HuH-7.5 (cell line): ENCODE measurements at regions not wholly inside any gene's neighbourhood (a gene's known extent, or its start where the extent isn't known, plus 50 kb on each side); places are given as distances from the start of the nearest gene placed in this dataset.

Experiments used
- DNase-seq: peaks from one replicate; pipeline ENCODE4 v3.0.0; 2011; ENCODE audit warnings: low spot score

DNA sequence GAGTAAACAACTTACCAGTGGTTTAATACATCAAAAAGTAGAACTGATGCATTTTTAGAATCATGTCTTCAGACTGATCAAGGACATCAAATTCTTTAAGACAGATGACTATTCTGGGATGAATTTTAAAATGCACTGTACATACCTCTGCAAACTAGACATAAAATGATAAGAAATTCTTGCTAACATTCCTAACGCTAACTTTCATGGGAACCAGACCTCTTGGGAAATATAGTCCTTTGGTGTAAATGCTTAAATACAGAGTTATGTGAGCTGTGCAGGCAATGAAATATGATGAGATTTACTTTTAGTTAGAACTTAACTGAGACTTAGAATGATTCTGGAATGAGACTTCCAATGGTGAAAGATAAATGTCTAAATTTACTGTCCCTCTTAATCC lies 562.0 kb downstream of the NR4A2 start:
- DNase-seq: no peak

DNA sequence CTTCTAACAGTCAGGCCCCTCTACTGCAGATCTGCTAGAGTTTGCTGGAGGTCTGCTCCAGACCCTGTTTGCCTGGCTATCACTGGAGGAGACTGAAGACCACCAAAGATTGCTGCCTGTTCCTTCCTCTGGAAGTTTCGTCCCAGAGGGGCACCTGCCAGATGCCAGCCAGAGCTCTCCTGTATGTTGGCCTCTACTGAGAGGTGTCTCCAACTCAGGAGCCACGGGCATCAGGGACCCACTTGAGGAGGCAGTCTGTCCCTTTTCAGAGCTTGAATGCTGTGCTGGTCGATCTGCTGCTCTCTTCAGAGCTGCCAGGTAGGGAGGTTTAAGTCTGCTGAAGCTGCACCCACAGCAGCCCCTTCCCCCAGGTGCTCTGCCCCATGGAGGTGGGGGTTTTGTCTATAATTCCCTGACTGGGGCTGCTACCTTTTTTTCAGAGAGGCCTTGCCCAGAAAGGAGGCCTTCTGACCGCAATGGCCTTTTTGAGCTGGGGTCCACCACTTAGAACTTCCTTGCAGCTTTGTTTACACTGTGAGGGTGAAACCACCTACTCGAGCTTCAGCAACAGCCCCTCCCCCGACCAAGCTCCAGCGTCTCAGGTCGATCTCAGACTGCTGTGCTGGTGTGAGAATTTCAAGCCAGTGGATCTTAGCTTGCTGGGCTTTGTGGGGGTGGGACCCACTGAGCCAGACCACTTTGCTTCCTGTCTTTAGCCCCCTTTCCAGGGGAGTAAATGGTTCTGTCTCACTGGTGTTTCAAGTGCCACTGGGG lies 566.0 kb downstream of the NR4A2 start:
- no peak for DNase-seq

DNA sequence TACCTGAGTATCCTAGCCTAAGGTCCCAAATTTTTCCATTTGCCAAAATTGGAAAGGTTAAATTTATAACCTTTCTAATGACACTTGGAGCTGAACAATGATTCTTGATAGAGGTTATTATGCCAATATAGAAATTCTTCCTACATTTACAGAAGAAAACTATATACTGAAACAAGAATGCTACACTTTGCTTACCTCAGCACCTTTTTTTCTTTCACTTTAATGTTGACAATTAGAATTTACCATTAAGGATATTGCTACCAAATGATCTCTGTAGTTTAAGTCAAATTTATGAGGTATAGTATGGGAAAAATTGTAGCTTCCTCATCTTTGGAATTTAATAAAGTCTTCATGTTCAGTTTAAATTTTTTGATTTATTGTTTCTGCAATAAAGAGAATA lies 577.0 kb downstream of the NR4A2 start:
- DNase-seq: no peak

DNA sequence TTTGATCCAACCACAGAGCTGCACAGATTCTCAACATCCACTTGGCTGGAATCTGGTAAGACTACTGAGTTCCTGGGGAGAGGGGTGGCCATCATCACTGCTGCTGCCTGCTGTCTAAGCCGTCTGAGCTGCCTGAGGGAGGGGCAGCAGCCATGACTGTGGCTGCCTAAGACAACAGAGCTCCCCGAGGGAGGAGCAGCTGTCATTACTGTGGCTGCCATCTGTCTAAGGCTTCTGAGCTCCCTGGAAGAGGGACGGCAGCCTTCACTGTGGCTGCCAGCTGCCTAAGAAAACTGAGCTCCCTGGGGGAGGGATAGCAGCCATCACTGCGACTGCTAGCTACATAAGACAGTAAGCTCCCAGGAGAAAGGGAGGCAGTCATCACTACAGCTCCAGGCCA lies 584.4 kb downstream of the NR4A2 start:
- no peak for DNase-seq

DNA sequence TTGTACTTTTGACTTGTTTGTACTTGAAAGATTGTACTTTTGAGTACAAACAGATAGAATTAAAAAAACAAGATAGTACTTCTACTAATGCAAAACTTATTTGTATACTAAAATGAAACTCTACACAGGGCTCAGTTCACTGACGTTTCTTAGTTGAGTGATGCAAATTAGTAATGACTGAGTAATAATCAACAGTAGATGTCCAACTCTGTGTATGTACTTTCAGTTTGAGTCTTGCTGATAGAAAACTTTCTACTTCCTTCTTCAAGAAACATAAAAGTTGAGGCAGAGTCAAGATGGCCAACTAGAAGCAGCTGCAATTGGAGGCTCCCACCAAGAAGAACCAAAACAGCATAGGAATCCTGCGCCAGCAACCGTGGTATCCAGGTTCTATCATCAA lies 585.0 kb downstream of the NR4A2 start:
- no peak for DNase-seq

DNA sequence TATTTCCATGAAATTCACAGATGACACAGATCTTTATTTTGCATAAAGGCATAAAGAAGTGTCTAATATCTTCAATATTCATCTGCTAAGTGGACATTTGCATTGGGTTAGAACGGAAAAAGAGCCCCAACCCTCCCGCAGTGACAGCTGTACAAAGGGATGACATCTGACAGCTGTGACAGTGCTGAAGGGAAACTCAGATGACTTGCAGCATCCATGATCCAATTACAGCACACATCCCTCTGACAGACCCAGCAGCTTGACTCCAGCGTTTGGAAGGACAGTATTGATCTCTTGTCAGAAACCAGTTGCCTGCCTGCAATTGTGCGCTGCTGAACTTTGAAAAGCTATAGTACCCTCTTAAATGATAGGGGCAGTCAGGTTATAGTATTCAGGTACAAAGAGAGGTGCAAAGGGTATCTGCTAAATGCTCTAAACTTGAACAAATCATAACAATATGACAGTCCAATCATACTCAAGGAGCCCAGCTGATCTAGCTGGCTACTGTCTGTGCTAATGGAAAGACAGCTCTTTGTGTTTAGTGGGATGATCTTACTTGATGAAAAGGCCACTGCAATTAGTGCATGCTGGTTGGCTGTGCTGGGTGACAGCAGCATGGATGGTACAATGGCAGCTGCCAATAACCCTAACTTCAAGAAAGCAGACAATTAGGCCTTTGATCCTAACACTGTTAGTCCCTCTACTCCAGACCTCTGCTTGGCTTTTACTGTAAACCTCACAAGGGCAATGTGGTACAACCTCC lies 599.2 kb downstream of the NR4A2 start:
- DNase-seq: no peak

DNA sequence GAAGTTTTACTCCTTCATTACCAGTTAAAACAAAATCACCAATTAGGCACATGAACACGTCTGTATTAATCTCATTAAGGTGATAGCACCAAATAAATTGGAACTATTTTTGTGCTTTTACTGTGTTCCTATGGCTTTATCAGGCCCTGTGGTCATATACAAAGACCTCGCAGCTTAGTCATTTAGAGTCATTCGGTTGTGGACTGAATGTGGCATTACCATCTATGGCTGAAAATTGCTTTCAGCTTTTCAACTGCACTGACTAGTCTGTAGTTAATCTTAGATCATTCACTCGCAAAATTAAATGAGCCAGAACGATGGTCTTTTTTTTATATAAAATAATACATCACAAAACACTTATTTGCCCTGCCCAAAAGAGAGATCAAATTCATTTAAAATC lies 601.7 kb downstream of the NR4A2 start:
- DNase-seq: no peak

DNA sequence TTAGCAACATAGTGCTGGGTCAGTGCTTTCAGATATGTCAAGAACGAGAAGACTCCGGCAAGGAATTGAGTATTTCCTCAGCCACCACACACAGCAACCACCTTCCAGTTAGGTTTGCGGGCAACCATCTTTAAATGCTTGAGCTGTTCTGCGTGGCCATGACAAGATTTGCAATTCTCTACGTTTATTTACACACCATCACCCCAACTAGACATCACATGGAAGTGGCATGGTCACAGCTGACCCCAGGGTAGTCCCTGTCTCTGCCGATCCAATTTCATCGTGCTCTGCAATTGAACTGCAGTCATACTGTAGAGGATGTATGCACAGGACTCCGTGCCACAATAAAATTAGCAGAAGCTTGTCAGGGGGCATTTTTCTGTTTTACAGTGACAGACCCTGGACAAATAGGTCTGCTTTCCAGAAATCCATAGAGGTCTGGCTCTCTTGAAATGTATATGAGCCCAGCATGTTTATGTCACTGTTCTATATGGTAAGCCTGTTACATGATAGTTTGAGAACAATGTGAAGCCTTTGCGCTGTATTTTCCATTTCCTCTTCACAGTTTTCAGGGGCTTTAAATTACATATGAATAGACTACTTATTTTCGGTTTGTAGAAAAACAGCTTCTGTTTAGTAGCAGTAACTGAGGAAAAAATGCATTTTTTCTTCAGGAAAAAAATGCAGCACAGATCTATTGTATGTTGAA lies 605.2 kb downstream of the NR4A2 start:
- no peak for DNase-seq

DNA sequence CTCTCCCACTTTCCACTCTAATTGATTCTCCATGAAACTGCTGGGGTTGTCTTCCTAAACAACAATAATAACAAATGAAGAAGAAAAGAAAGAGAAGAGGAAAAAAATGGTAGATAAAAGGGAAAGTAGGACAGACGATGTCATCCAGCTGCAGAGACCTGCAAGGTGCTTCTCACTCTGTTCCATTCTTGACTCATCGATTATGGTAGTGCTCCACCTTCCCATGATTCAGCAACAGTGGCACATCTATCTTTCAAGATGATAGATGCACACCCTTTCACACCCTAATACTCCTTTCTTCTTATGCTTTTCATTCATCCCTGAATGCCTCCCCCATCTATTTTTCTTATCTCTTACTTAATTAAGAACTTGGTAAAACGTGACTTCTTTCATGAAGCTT lies 610.2 kb downstream of the NR4A2 start:
- DNase-seq: no peak

DNA sequence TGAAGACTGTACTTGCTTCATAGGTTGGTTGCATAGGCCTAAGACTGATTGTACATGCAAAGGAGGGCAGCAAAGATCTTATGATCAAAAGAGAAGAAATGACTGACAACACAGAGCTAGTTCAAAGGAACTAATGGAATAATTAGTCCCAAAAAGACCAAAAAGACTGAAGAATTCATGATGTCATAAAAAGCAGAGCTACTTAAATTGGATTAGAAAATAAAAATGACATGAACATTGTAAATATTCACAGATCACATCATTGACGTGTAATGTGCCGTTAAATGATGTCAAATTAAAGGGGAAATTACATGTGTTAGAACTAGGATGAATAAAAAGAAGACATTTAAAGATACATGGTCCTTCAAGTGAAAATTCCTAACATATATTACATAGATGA lies 616.8 kb downstream of the NR4A2 start:
- no peak for DNase-seq

DNA sequence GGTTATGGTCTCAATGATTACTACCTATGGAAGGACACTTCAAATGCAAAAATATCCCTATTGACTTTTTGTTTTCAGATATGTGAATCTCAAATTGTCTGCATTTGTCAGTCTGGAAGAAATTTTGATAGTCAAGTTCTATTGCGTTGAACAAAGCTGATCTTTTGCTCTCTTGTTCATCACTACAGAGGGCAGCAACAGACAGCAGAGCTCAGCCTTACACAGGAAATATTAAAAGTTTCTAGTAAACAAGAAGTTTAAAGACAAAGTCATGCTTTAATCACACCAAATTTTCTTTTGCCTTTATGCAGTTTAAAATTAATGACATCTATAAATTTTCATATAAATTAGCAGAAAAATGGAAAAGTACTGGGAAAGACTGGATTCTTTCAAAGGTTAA lies 617.5 kb downstream of the NR4A2 start:
- DNase-seq: no peak

DNA sequence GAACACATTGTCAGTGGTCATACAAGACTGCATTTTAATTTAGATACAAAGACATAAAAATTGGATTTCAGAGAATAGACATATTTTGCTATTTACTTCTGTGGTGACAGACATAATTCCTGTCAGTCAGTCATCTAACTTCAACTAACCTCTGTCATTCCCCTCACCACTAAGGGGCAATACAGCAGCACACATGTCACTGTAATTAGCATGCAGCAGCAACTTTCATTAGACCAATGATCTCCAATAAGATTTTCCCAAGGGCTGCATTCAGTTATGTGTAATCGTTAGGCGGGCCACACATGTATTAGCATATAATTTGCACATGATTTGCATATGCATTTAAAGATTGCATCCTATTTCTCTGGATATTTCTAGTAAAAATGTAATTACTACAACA lies 624.5 kb downstream of the NR4A2 start:
- no peak for DNase-seq

DNA sequence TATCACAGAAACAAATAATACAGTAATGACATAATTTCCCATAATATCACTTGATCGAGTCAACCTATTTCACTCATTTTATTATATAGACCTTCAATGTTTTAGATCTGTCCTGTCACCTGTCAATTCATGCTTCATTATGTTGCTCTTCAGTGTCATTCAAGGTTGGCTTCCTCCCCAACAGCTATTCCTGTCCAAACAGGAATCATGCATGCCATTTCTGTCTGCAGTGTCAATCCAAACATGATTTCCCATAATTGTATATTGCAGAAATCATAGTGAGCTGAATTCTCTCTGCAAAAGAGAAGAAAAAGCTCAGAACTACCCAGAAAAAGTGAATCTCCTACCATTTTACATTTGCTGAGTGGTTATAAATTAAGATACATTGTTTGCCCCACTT lies 628.6 kb downstream of the NR4A2 start:
- no peak for DNase-seq

DNA sequence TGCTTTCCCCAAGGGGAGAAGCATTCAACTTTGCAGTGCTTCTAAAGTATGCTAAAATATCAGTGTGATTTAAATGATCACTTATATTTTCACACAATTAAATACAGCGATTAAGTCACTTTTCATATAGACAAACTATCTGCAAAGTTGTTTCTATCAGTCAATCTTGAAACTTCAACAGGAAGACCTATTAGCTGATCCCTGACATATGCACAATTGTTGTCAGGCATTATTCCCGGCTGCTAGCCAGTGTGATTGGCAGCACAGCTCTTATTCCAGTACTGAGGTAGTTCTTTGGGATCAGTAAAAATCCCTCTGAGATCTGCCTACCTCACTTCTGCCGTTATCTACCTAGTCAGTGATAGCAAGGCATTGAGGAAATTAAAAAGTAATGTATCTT lies 629.5 kb downstream of the NR4A2 start:
- DNase-seq: no peak

DNA sequence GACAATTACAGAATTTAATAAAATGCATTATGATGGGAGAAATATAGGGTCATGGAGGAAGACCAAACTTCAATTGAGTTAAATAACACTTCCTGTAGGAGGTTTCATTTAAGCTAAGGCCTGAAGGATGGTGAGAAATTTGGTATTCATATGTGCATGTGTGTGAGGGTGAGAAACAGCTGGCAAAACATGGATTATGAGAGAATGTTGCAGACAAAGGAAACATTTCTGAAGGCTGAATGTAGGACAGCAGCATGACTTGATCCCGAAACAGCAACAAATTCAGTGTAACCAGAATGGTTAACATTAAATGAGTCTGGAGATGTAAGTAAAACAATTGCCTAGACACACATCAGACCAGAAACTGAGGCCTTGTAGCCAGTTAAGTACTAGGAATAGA lies 630.8 kb downstream of the NR4A2 start:
- DNase-seq: no peak

DNA sequence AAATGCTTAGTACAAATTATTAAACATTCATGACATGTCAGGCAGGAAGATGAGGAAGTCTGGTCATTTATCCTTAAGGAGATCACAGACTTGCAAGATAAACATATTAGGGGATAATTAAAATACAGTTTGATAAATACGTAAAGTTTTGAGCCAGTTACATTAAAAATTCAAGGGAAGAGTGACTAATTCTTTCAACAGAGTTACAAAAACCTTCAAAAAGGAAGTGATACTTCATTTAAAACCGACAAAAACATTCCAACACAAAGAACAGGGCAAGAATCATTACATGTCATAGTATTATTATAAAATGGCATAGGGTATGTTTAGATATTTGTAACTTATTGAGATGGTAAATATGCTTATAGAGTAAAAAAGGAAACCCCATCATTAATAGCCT lies 636.0 kb downstream of the NR4A2 start:
- DNase-seq: no peak

DNA sequence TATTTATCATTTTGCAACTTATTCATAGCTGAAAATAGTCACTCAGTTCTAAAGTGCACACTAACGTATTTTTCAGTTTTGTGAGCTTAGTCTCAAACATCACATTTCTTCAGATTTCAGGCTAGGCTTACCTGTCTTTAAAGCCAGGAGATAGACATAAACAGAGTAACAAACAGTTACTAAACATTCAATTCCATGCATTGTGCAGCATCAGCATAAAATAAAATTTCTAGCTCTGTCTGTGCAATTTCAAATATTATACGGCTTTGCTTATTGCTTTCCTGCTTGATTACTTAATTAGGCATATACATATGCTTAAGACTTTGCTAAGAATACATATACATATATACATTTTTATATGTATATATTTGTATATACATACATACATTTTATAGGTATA lies 637.0 kb downstream of the NR4A2 start:
- no peak for DNase-seq

DNA sequence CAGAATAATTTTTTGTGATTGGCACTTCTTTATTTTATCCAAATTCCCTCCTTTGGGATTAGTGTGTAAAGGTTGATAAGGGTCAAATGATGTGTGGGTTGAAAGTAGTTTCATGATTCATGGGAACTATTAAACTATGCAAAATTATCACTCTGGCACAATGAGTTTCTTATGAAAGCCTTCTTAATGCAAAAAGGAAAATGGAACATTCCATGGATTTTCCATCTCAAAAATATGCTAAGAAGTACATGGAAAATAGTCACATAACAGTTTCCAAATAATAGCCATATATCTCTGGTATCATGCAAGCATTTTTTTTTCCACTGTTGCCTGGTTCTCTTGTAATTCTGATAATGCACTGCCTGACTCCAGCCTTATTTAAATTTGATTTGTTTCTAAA lies 639.7 kb downstream of the NR4A2 start:
- no peak for DNase-seq

DNA sequence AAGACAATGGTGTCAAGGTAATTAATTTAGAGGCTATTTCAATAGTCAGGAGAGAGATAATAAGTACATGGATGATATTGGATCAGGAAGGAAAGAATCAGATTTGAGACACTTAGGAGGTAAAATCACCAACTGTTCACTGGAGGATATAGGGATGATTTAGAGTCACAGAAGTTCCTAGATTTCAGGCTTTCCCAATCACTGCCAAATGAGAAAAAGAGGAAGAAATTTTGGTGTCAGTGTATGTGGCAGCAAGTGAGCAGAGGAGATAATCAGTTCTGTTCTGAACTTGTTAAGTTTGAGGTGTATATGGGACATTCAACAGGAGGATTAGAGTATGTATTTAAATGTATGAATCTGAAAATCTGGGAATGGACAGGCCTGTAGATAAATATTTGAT lies 640.4 kb downstream of the NR4A2 start:
- DNase-seq: no peak

DNA sequence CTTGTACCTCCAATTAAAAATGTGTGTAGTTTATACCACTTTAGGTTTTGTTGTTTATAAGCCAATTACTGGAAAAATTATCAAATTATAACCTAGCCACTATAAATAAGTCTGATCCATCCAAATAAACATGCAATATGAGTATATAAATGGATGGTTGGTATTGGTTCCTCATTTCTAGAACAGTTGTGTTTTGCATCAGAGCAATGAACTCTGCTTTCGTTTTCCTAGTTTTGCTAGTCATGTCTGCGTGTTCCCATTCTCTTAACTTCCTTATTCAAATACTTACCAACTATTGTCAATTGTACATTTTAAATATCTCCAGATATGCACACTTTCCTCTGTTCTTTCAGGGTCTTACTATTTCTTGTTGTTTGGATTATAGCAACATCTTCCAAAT lies 641.7 kb downstream of the NR4A2 start:
- DNase-seq: no peak

DNA sequence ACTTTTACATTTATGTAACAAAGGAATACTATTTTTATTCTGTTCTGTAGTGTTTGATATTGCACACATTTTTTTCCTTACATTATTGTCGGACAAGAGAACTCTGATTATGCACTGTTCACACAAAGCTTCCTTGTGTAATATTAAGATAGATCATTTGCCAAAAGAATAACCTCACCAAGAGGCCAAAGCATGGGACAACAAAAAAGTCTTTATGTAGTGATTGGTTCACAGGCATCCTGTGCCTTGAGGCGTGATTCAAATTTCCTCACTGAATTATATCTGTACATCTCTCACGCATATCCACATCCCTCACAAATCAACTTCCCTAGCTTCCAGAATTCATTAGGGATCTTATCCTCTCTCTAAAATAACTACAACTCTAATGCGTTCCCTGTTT lies 642.7 kb downstream of the NR4A2 start:
- DNase-seq: no peak

DNA sequence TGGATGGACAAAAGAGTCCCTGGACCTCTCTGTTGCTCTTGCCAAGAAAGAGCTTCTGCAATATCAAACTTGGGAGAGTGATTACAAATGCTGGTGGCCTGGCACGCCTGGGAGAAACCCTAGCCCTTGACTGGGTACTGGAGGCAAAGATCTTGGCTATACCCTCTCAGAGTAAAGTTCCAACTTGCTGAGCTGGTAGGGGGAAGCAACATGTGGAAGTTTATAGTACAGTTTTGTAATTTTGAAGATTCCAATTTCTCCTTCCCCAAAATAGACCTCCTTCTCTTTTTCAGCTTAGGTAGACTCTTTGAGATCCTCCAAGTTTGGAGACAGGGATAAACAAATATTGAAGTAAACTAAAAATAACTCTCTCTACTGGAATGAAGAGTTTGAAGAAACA lies 645.3 kb downstream of the NR4A2 start:
- no peak for DNase-seq

DNA sequence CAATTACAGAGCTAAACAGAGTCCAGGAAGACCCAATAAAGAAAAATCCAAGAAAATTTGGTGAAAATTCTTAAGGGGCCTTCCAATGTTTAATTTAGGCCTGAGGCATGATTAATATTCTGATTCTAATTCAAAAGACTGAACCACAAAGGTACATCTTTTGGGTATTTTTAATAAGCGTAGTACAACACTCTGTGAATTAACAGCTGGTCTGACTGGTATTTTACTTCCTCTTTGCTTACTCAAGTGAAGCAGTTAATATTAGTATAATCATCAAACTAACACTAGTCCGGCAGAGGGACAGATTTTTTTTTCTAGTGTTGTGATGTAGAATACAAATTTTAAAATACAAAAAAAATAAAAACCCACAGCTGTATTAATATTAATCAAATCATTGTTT lies 652.9 kb downstream of the NR4A2 start:
- DNase-seq: no peak
